SH-SY5Y (cell line): ENCODE measurements at regions not wholly inside any gene's neighbourhood (a gene's known extent, or its start where the extent isn't known, plus 50 kb on each side); places are given as distances from the start of the nearest gene placed in this dataset.

Experiments used
- GATA2 ChIP-seq: IDR thresholded peaks from 2 replicates; pipeline ENCODE4 v1.6.1; 2011; ENCODE audit warnings: mild to moderate bottlenecking, low read depth, low read length
- GATA3 ChIP-seq: IDR thresholded peaks from 2 replicates; pipeline ENCODE4 v1.6.1; 2011; ENCODE audit warnings: low read depth, mild to moderate bottlenecking, low read length, moderate library complexity

DNA sequence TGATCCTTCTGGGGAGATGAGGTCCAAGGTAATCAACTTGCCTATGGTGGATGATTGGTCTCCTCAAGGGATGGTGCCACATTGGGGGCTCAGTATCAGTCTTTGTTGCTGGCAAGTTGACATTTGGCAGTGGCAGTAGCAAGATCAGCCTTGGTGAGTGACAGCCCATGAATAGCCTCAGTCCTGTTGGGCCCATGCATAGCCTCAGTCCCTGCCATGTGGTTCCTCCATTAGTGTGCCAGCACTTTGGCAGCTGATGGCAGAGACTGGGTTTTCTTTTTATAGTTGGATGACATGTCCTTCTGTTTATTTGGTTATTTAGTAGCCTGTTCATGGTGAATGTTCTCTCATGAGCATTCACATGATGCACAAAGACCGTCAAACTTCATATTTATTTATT, 179.6 kb downstream of the CBLN1 start:
- TF ChIP-seq GATA3: no peak
- no peak for TF ChIP-seq GATA2

DNA sequence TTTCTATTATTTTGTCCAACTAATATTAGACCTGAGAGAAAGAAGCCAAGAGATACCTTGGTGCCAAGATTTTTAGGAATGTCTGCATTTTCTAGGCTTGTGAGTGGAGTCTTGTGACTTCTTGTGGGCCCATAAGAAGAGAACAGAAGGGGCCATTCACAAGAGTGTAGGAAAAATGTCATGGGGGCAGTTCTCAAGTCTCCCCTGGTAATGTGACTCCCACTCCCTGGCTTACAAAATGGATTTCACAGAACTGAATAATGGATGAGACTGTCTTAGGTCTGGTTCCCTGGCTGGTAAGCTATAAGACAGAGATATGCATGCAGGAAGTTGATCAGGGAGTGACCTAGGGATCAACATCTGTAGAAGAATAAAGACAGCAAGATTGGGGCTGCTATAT, 181.3 kb downstream of the CBLN1 start:
- TF ChIP-seq GATA3 (no peak), GATA2 (no peak)

DNA sequence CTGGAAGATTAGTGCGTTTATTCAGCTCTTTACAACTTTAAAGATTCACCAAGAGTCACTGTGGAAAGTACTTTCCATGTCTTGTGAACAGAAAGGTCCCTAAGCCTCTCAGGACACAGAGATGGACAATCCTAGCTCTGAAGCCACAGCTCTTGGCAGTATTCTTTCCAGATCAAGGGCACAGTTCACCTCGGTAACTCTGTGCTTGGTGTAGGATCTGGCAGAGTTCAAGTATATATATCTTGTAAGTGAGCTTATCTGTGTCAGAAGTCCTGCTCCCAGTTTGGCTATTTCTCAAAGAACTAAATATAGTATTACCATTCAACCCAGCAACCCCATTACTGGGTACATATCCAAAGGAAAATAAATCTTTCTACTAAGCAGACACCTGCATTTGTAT, 183.7 kb downstream of the CBLN1 start:
- TF ChIP-seq GATA2 (no peak), GATA3 (no peak)

DNA sequence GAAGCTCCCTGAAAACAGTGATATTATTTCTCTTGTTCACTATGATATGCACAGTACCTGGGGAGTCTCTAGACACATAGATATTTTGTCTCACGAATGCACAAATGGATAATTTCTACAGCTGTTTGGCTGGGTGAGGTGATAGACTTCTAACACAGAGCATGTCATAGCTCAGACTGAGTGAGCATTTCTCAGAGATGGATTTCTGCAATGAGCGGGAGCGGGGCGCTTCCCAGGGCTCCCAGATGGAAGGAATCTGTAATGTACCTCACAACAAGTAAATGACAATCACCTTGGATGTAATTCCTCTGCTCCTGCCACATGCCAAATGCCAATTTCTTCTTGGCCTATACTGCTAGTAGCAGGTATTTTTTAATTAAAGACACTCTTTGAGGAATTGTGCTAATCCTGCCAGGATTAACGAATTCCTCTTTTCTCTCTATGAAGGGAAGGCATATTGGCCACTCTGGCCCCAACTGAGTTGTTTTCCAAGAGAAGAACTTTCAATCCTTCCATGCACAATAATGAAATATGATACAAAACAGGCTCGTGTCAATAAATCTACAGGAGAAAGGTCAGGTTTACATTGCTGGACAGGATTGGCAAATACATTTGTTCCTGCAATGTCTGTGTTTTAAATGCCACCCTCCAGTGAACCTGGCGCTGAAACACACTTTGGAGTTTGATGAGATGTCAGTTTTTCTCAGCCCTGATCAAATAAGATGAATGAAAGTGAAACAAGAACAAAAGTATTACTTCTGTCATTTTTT, 185.3 kb downstream of the CBLN1 start:
- TF ChIP-seq GATA3: no peak
- TF ChIP-seq GATA2: no peak

DNA sequence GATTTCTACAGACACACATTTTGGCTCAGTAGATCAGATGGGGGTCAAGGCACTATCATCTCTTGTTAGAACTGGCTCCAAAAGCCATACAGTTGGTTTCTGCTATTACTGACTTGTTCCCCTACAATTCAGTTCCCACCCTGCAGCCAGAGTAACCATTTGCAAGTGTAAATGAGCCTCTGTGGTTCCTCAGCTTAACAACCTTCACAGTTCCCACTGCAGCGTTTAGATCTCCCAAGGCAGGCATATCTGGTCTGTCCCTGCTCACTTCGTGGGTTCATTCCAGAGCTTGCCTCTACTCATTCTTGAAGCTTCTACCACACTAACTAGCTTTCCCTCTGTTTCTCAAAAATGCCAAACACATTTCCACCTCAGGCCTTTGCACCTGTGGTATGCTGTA, 186.1 kb downstream of the CBLN1 start:
- TF ChIP-seq GATA3 (no peak), GATA2 (no peak)

DNA sequence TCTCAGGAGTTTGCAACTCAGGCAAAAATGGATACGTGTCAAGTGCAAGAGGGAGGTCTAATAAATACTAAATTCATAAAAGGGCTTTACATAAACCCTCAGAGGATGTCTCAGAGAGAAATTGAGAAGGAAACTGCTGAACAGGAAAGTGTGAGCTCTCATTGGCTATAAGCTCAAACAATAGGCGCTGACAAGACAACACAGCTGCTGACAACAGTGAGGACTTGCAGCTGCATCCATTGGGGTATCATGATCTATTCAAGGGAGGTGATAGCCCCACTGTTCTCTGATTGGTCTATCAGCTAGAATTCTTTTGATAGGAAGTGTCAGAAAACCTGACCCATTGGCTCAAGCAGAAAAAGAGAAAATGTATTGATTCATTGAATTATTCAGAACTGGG, 187.2 kb downstream of the CBLN1 start:
- TF ChIP-seq GATA3 (no peak), GATA2 (no peak)

DNA sequence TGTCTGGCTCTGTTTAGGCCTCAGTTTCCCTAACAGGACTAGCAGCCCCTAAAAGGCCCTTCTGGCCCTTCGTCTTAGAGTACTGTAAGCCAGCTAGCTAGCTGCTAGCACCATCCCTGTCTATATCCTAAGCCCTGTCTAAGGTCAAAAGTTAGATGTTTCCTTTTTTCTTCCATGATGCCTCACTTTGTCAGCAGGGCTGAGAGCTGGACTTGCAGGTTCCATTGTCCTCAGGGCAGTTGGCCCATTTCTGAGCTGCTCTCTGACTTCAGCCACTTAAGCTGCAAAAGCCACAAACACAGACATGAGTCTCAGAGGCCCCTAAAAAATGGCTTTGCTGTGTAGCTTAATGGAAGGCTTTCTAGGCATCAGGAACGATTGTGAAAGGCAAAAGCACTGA, 187.7 kb downstream of the CBLN1 start:
- TF ChIP-seq GATA3: no peak

DNA sequence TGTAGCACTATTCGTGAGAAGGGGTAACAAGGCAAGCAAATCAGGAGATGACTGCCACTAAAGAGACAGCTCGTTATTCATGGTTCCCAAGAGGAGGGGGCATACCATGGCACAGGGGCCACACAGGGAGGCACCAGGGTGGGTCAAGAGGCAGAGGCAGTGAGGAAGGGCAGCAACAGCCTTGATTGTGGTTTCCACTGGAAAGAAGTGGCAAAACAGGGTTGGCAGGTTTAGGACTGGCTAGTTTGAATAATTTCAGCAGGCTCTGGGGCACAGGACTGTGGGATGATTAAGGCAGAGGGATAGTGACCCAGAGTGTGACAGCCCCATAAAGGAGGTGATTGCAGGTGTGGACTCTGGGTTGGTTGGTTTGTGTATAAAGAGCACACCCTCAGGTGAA, 188.9 kb downstream of the CBLN1 start:
- TF ChIP-seq GATA3 (no peak), GATA2 (no peak)

DNA sequence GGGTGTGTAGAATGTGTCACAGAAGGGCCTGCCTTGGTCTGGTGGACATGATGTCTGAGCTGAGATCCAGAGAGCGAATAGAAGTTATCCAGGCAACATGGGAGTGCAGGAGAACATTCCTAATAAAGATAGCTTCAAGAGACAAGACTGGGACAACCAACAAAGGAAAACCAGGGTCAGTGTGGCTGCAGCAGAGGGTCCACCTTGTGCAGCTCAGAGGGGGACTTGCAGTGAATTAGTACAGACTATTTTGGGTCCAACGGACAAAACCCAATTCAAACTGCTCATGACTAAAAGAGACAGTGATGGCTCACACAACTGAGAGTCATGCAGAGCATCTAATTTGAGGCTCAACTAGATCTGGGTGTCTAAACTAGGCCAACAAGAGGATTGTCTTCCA, 192.1 kb downstream of the CBLN1 start:
- TF ChIP-seq GATA3 (no peak), GATA2 (no peak)

DNA sequence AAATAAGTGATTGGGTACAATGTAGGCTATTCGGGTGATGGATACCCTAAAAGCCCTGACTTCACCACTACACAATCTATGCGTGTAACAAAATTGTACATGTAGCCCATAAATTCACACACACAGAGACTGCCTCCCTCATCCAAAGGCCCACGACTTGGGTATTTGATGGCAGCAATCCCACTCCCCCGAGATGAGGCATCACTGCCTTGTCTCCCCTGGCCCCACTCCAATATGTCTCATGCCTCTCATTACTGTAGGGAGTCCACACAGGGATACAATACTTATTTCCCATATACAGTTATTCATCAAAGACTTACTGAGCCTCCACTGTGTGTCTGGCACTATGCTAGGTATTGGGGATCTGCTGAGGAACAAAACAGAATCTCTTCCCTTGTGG, 192.6 kb downstream of the CBLN1 start:
- no peak for TF ChIP-seq GATA3
- no peak for TF ChIP-seq GATA2

DNA sequence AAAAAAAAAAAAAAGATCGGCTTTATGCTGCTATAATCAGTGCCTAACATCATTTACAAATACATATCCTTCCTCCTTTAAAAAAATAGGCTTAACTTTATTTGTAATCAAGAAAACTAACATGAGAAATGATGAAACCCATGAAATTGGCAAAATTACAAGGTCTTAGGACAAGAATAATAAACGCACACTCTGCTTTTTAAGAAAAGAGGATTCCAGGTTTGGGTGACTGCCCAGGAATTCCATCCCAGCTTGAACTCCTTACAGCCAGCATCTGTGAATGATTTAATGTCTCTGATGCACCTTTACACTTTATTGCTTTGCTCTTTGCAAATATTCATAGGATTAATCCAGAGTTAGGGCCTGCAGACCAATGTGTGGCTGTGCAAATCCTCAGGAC, 196.0 kb downstream of the CBLN1 start:
- no peak for TF ChIP-seq GATA3
- TF ChIP-seq GATA2: no peak

DNA sequence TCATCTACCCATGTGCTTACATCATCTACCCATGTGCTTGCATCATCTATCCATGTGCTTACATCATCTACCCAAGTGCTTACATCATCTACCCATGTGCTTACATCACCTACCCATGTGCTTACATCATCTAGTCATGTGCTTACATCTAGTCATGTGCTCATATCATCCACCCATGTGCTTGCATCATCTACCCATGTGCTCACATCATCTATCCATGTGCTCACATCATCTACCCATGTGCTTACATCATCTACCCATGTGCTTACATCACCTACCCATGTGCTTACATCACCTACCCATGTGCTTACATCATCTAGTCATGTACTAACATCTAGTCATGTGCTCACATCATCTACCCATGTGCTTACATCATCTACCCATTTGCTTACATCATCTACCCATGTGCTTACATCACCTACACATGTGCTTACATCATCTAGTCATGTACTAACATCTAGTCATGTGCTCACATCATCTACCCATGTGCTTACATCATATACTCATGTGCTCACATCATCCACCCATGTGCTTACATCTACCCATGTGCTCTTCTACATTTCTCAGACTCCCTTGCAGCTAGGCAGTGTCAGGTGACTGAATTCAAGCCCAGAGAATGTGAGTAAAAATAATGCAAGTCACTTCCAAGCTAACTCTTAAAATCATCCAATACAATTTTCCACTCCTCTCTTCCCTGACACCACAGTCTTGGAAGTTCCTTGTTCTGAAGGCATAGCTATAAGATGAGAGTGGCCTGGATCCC, 196.8 kb downstream of the CBLN1 start:
- TF ChIP-seq GATA2 (no peak), GATA3 (no peak)

DNA sequence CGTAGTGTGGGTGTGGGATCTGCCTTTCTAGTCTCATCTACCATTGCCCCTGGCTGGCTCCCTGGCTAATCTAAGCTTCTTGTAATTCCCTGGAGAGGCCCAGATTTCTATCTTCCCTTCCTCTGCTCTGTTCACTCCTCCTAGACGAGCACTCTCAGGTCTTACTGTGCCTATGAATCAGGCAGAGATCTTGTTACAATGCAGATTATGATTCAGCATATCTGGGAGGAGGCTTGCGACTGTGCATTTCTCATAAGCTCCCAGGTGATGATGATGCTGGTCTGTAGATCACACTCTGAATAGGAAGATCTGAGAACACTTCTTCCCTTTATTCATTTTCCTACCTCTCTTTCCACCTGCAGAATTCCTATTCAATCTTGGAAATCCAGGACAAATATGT, 200.1 kb downstream of the CBLN1 start:
- TF ChIP-seq GATA3 (no peak), GATA2 (no peak)

DNA sequence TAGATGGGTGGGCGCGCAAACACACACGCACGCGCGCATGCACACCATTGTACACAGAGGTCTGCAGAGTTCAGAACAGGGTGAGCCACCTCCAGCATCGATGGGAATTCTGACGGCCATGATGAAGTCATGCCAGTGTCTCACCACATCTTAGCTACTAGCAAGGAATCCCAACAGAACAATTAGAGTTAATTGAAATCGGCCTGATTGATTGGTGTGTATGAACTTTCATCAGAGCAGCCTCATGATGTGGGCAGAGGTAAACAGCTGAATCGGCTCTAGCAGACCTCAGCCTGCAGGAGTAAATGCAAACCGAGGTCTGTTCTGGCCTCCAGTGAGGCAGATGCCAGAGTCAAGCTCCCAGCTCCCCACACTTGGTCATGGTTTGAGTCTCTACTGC, 200.6 kb downstream of the CBLN1 start:
- TF ChIP-seq GATA2 (no peak), GATA3 (no peak)

DNA sequence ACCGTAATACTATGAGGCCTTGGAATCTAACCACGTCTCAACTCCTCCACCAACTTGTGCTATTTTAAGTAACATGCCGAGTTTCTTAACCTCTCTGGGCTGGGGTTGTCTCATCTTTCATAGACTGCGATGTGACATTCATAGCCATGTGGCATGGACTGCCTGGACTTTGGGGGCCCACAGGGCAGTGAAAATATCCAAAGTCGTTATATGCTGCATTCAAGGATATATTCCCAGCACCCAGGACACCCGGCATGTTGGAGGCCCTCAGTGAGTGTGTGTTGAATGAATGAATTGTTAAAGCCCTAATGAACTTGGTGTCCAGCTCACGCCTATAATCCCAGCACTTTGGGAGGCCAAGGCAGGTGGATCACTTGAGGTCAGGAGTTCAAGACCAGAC, 203.1 kb downstream of the CBLN1 start:
- TF ChIP-seq GATA2 (no peak), GATA3 (no peak)

DNA sequence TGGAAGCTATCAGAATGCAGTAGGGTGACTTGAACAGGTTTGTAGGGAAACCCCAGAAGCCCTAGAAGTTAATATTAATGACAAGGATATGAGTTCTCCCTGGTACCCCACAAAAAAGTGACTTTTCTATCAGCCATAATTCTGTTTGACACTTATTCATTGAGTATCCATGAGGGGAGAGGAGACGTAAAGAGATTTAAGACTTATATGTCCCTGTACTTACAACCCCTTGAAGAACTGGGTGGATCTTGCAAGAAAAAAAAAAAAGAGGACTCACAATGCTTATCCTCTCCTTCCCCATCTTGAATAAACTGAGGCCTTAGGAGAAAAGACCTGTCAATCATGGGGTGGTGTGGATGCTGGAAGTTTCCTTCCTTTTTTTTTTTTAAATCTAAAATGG, 203.5 kb downstream of the CBLN1 start:
- no peak for TF ChIP-seq GATA2
- no peak for TF ChIP-seq GATA3
